ENCODE measurements at regions not wholly inside any gene's neighbourhood (a gene's known extent, or its start where the extent isn't known, plus 50 kb on each side); places are given as distances from the start of the nearest gene placed in this dataset.

DNA sequence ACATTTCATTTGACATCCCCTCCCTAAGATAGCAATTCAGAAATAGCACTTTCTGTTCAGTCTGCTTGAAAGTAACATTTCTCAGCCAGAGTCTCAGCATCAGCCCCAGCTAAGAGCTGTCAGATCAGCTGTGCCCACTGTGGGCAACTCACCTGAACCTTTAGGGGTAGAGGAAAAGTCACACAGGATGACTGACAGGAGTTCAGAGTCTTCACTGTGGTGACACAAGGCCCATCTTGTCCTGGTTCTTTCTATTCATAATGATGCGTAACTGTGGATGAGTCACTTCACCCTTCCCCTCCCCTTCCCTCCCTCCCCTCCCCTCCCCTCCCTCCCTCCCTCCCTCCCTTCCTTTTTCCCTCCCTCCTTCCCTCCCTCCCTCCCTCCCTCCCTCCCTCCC is 96.1 kb upstream of the RASGRP1 start:
- Histone ChIP-seq H3K9ac (ENCODE audit: insufficient read length, low read depth) (no peak overlapping the region), H3K4me3 (ENCODE audit: insufficient read length, low read depth) (no peak overlapping the region), H3K27me3 (ENCODE audit: insufficient read depth, insufficient read length) (no peaks in the 10 kb centered on the region), H3K4me1 (ENCODE audit: insufficient read depth, insufficient read length) (no peaks in the 10 kb centered on the region), H3K36me3 (ENCODE audit: insufficient read depth, insufficient read length, low read length) (no peaks in the 10 kb centered on the region), H3K9me3 (ENCODE audit: insufficient read depth, low read length) (no peaks in the 10 kb centered on the region)
- no peak for DNase-seq (ENCODE audit: low read depth, low spot score)
- no peak for TF ChIP-seq SUZ12 (IDR thresholded peaks at IDR 0.05; ENCODE audit: extremely low read depth, insufficient read depth, insufficient read length)
- no peak for TF ChIP-seq YY1 (IDR thresholded peaks at IDR 0.05; ENCODE audit: insufficient read depth, insufficient read length)
- TF ChIP-seq ZNF274 (IDR thresholded peaks at IDR 0.05; ENCODE audit: low read depth, low read length): no peak

DNA sequence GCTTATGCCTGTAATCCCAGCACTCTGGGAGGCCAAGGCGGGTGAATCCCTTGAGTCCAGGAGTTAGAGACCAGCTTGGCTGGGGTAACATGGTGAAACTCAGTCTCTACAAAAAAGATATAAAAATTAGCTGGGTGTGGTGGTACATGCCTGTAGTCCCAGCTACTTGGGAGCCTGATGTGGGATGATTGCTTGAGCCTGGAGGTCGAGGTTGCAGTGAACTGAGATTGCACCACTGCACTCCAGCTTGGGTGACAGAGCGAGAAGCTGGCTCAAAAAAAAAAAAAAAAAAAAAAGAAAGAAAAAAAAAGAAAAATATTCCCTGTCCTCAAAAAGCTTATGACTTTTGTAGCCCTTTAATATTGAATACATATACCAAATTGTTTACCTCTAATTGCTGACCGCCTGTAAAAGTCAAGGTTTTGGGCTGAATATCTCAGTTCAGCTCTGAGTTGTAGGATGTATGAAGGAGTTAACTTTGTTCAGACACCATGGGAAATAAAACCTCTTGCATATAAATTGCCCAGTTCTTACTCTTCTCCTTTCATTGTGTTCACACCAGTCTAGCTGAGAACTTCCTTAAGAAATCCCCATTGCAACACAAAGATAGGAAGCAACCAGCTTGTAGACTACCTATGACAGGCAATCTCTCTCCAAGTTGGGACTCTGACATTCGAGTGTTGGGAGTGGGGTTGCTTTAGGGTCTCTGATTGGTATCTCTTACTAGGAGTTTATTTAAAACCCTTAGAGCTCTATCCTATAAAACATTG is 97.6 kb upstream of the RASGRP1 start:
- TF ChIP-seq YY1 (IDR thresholded peaks at IDR 0.05; ENCODE audit: insufficient read depth, insufficient read length) (no peak), ZNF274 (IDR thresholded peaks at IDR 0.05; ENCODE audit: low read depth, low read length) (no peak), SUZ12 (IDR thresholded peaks at IDR 0.05; ENCODE audit: extremely low read depth, insufficient read depth, insufficient read length) (no peak)
- Histone ChIP-seq H3K9ac (ENCODE audit: insufficient read length, low read depth) (no peak overlapping the region), H3K4me3 (ENCODE audit: insufficient read length, low read depth) (no peak overlapping the region), H3K4me1 (ENCODE audit: insufficient read depth, insufficient read length) (no peaks in the 10 kb centered on the region), H3K36me3 (ENCODE audit: insufficient read depth, insufficient read length, low read length) (no peaks in the 10 kb centered on the region), H3K27me3 (ENCODE audit: insufficient read depth, insufficient read length) (no peaks in the 10 kb centered on the region), H3K9me3 (ENCODE audit: insufficient read depth, low read length) (no peaks in the 10 kb centered on the region)
- no peak for DNase-seq (ENCODE audit: low read depth, low spot score)

DNA sequence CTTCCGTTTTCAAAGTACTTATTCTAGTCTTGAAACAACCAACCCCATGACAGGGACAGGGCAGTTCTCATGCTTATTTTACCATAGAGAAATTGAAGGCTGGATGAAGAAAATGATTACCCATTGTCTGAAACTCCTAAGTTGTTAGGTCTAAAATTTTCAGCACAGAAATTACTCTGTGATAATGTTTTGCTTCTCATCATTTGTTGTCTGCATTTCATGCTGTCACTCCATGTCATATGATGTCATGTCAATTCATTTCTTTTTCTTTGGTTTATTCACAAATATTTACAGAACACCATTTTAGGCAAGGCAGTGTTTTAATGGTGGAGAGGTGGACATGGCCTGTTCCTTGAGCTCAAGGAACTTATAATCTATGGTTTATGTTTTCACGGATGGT is 98.2 kb upstream of the RASGRP1 start:
- Histone ChIP-seq H3K4me3 (ENCODE audit: insufficient read length, low read depth) (no peak overlapping the region), H3K4me1 (ENCODE audit: insufficient read depth, insufficient read length) (no peaks in the 10 kb centered on the region), H3K36me3 (ENCODE audit: insufficient read depth, insufficient read length, low read length) (no peaks in the 10 kb centered on the region), H3K9me3 (ENCODE audit: insufficient read depth, low read length) (no peaks in the 10 kb centered on the region), H3K9ac (ENCODE audit: insufficient read length, low read depth) (no peak overlapping the region), H3K27me3 (ENCODE audit: insufficient read depth, insufficient read length) (no peaks in the 10 kb centered on the region)
- DNase-seq (ENCODE audit: low read depth, low spot score): no peak
- no peak for TF ChIP-seq ZNF274 (IDR thresholded peaks at IDR 0.05; ENCODE audit: low read depth, low read length)
- no peak for TF ChIP-seq YY1 (IDR thresholded peaks at IDR 0.05; ENCODE audit: insufficient read depth, insufficient read length)
- TF ChIP-seq SUZ12 (IDR thresholded peaks at IDR 0.05; ENCODE audit: extremely low read depth, insufficient read depth, insufficient read length): no peak

DNA sequence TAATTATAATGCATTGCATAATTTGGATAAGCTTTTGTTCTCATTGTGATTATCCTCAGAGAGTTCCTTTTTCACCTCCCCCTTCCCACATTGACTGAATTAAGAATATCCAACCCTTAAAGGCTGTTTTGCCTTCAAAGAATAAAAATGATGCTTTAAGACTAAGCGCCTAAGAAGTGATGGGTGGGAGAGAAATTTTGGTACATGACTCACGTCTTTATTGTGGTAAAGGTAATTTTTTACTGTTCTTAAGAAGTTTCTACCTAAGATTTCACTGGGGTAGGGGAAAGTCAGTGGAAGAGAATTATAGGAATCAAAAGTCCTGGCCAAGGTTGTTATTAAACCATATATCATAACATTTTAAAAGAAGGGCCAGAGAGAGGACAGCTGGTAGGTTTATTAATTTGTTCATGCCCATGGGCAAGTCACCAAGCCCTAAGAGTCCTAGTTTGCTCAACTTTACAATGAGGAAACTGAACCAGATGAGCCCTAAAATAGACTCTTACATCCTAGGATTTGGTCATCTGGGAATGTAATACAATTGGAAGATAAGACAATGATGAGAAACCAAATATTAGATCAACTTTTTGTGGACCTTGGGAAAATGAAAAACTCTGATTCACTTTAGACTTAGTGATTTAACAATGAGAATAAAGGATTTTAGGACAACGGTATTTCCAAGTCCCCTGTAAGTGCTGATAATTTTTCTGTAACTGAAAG is 101.1 kb upstream of the RASGRP1 start:
- no peak overlapping the region for H3K9ac ChIP-seq (ENCODE audit: insufficient read length, low read depth)
- DNase-seq (ENCODE audit: low read depth, low spot score): no peak
- H3K4me1 ChIP-seq (ENCODE audit: insufficient read depth, insufficient read length): no peaks in the 10 kb centered on the region
- H3K27me3 ChIP-seq (ENCODE audit: insufficient read depth, insufficient read length): no peaks in the 10 kb centered on the region
- H3K4me3 ChIP-seq (ENCODE audit: insufficient read length, low read depth): no peak overlapping the region
- H3K36me3 ChIP-seq (ENCODE audit: insufficient read depth, insufficient read length, low read length): no peaks in the 10 kb centered on the region
- no peak for TF ChIP-seq ZNF274 (IDR thresholded peaks at IDR 0.05; ENCODE audit: low read depth, low read length)
- TF ChIP-seq SUZ12 (IDR thresholded peaks at IDR 0.05; ENCODE audit: extremely low read depth, insufficient read depth, insufficient read length): no peak
- no peak for TF ChIP-seq YY1 (IDR thresholded peaks at IDR 0.05; ENCODE audit: insufficient read depth, insufficient read length)
- no peaks in the 10 kb centered on the region for H3K9me3 ChIP-seq (ENCODE audit: insufficient read depth, low read length)

DNA sequence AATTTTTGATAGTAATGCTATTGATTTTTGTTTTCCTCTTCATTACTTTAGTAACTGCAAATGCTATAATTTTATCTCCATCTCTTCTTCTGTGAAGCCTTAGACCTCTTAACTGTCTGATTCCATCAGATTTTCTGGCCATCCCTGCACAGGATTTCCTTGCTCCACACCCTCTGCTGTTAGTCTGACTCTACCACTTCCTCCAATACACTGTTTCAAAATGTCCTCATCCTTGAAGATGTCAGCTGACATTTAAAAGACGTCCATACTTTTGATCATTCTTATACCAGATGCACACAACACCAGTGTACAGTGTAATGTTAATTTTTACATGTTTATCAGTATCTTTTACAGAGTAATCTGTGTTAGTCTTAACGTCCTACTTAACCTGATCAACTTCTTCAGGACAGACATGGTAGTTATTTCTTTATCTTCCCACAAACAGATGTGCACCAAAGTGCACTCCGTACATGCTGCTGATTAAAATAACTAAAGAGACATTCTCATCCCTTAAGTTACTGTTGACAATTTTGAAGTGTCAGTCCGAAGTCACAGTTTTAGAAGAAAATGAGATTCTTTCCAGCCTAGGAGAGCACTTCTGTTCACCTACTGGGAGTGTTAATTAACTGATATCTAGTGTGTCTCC is 102.4 kb upstream of the RASGRP1 start:
- Histone ChIP-seq H3K27me3 (ENCODE audit: insufficient read depth, insufficient read length) (no peaks in the 10 kb centered on the region), H3K9me3 (ENCODE audit: insufficient read depth, low read length) (no peaks in the 10 kb centered on the region), H3K4me1 (ENCODE audit: insufficient read depth, insufficient read length) (no peaks in the 10 kb centered on the region), H3K4me3 (ENCODE audit: insufficient read length, low read depth) (no peak overlapping the region), H3K36me3 (ENCODE audit: insufficient read depth, insufficient read length, low read length) (no peaks in the 10 kb centered on the region), H3K9ac (ENCODE audit: insufficient read length, low read depth) (no peak overlapping the region)
- DNase-seq (ENCODE audit: low read depth, low spot score): no peak
- TF ChIP-seq YY1 (IDR thresholded peaks at IDR 0.05; ENCODE audit: insufficient read depth, insufficient read length) (no peak), ZNF274 (IDR thresholded peaks at IDR 0.05; ENCODE audit: low read depth, low read length) (no peak), SUZ12 (IDR thresholded peaks at IDR 0.05; ENCODE audit: extremely low read depth, insufficient read depth, insufficient read length) (no peak)

DNA sequence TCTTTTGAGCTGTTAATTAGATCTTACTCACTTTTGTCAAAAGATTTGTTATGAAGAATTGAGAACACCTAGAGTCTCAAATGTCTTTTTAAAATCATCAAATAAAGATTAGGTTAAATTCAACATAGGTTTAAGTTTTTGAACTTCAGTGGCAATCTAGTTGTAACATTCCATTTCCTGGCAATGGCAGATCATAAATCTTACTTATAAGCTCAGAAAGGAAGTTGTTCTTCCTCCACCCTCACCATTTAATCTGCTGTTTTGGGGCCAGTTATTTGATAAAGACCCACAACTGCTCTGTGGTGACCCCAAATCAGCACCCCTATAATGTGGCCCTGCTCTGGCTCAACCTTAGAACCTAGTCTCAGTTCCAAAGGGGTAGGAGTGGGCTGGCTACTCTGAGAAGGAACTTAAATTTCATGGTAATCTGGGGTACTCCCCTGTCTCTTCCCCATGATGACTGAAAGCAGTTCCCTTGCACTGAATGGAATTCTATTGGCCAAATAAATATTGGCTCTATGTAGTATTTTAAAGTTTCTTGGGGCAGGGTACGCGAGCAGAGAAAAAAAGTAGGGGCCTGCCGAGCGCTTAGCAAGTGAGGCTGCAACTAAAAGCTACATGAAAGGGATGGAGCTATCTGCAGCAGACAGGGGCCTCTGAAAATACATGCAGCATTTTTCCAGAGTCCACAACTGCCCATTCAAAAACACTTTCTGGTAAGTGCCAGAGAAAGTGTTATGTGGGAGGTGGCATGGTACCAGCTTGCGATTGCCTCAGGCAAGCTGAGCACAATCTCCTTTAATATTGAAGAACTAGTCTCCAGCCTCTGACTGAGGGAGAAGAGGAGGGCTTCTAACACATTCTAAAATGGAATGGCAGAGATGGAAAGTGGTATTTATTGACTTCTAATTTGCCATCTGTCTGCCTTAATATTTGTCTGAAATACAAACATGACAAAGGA is 103.6 kb upstream of the RASGRP1 start:
- H3K4me1 ChIP-seq (ENCODE audit: insufficient read depth, insufficient read length): no peaks in the 10 kb centered on the region
- no peak overlapping the region for H3K4me3 ChIP-seq (ENCODE audit: insufficient read length, low read depth)
- TF ChIP-seq SUZ12 (IDR thresholded peaks at IDR 0.05; ENCODE audit: extremely low read depth, insufficient read depth, insufficient read length): no peak
- no peak for TF ChIP-seq YY1 (IDR thresholded peaks at IDR 0.05; ENCODE audit: insufficient read depth, insufficient read length)
- no peak for TF ChIP-seq ZNF274 (IDR thresholded peaks at IDR 0.05; ENCODE audit: low read depth, low read length)
- no peaks in the 10 kb centered on the region for H3K36me3 ChIP-seq (ENCODE audit: insufficient read depth, insufficient read length, low read length)
- H3K27me3 ChIP-seq (ENCODE audit: insufficient read depth, insufficient read length): no peaks in the 10 kb centered on the region
- H3K9me3 ChIP-seq (ENCODE audit: insufficient read depth, low read length): no peaks in the 10 kb centered on the region
- DNase-seq (ENCODE audit: low read depth, low spot score): no peak
- H3K9ac ChIP-seq (ENCODE audit: insufficient read length, low read depth): no peak overlapping the region
